ENCODE measurements at regions not wholly inside any gene's neighbourhood (a gene's known extent, or its start where the extent isn't known, plus 50 kb on each side); places are given as distances from the start of the nearest gene placed in this dataset.
"Not testable (repeated sequence)": the region's sequence is repeated elsewhere in the genome, so short reads cannot be mapped to it uniquely, and the experiment has no call there.

DNA sequence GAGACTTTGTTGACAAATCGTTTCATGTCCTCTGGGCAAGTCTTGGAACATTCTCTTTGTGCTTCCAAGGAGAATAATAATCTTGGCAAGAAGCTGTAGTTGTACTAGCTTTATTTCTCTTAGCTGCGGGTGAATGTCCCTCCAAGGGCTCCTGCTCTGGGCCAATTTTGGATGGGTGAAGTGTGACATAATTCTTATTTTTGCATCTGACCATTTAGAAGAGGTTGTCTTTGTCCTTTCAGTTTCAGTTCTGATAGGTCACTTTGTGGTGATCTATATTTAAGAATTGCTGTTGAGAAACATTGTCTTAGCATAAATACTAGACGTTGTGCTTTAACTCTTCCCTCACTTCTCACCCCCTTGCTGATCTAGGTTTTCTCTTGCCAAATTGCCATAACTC, 164.8 kb upstream of the RORA start:
- ATAC-seq (no peak), DNase-seq (no peak)
- intact Hi-C loops (cut with DNase I, micrococcal nuclease), result no loop called here

DNA sequence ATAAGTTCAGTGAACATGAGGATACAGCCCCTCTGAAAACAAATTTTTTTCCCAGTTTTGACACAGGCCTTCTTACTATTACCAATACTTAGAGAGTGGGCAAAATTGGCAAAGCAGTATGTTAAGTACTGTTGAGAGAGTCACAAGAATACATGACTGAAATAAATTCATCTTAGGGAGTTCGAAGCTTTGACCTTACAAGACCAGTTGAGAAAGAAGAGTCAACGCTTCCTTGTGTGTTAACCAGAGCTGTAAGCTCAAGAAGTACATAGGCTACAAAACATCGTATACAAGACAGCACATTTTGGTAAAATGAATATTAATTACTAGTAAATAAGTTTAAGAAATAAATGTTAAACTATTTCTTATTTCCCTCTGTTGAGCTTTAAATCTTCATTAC, 164.4 kb upstream of the RORA start:
- DNase-seq, result no peak

DNA sequence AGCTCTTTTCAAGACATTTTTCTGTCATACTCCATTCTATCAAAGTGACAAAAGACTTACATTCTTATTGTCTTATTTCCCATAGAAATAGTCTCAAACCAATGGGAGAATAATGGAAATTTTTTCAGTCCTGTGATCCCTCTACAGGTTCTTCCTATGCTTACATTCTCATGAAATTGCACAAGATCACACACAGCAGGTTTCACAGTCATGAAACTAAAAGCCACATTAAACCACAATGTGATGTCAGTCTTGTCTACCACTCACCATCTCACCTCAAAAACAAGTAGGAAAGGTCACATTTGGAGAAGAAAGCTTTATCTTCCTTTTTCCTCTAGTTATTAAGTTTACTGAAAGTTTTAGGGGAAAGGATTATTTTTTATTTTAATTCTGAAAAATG, 161.0 kb upstream of the RORA start:
- ATAC-seq, result no peak
- DNase-seq, result no peak
- intact Hi-C loops (cut with DNase I, micrococcal nuclease), result no loop called here

More for the DNA sequence above, 164.4 kb upstream of the RORA start:
- intact Hi-C loops (cut with DNase I, micrococcal nuclease), result no loop called here
- ATAC-seq, result no peak

DNA sequence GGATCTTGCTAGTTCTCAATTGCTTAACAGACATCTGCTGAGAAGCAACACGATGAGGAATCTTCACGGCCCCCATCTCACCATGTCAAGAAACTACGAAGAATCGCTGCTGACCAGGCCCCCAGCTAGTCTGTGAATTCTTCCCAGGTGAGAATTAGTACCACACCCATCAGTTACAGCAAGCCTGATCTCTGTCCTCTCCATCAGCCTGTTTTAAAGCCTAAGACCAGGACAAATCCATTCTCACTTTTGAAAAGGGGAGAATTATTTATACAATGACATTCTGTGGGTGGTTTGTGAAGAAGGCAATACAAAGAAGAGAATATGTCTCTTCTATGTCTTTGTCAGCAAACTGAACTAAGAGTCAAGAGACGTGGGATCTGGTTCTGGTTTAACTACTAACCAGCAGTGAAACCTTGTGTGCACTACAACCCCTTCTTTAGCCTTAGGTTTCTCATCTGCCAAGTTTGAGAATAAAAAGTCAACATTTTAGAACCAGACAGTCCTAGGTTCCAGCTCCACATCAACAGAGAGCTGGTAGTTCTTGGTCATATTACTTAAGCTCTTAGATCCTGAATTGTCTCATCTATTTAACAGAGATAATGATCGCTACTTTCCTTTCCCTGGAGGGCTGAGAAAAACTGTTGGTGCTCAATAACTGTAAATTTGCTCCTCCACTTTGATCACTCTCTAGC, 160.4 kb upstream of the RORA start:
- DNase-seq, result no peak
- no peak for ATAC-seq
- intact Hi-C loops (cut with DNase I, micrococcal nuclease), result no loop called here

DNA sequence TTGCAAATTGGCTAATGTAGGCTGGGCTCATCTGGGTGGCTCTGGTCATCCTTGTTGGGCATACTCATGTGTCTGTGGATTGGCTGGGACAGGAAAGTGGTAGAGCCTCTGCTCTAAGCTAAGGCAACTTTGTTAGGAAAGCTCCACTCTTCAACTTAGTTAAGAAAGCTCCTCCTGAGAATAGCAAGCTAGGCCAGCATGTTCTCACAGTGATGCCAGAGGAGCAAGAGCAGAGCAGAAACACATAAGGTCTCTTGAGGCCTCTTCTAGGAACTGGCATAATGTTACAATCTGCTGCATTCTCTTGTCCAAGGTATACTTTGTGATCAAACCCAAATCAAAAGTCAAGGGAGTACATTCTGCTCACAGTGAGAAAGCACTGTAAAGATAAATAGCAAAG, 158.6 kb upstream of the RORA start:
- ATAC-seq (no peak), DNase-seq (no peak)
- intact Hi-C loops (cut with DNase I, micrococcal nuclease), result no loop called here

DNA sequence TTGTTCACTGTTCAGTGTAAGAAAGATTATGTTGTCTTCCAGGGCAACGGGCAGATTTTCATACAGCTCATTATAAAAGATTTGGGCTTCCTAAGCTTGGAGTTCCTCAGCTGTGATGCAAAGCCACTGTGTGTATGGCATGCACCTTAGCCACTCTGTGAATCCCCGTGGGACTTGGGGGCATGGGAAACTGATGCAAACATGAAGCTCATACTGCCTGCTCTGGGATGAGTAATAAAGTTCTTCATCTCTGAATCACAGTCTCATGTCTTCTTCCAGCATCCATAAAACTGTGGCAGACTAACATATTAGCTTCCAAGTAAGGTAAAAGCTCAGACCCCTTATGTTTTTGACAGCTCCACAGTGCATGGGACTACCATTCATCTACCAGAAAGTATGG, 154.3 kb upstream of the RORA start:
- intact Hi-C loops (cut with DNase I, micrococcal nuclease), result no loop called here
- ATAC-seq (no peak), DNase-seq (no peak)

DNA sequence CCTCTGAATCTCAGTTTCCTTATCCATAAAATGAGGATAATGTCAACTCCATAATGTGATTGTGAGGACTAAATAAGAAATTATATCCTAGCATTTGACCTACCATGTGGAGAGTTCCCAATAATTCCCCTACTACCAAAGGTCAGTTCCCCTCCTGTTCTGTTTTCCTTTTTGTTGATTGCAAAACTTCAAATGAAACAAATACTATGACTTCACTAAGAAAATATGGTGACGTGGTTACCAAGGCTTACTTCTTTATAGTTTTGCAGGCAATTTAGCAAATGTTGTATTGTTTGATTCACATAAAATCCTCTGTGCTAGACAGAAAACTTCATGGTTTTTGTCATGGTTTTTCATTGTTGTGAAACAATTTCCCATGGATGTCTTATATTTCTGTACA, 153.8 kb upstream of the RORA start:
- intact Hi-C loops (cut with DNase I, micrococcal nuclease), result no loop called here
- DNase-seq, result no peak
- ATAC-seq, result no peak

DNA sequence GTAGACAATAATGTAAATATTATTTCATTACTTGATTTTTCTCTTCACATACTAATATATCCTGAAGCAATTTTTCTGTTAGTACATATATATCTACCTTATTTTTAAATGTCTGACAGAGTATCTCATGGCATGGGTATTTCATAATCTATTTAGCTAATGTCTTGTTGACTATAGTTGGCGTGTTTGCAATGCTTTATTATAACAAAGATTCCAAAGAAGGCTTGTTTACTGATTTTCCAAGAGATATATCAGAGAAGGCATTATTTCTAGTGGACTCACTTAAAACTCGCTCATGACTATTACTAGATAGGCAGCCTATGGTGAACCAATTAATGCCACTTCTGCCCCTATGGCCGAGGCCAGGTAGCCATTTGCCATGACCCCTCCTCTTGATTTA, 152.4 kb upstream of the RORA start:
- no peak for ATAC-seq
- intact Hi-C loops (cut with DNase I, micrococcal nuclease), result no loop called here
- DNase-seq, result no peak

DNA sequence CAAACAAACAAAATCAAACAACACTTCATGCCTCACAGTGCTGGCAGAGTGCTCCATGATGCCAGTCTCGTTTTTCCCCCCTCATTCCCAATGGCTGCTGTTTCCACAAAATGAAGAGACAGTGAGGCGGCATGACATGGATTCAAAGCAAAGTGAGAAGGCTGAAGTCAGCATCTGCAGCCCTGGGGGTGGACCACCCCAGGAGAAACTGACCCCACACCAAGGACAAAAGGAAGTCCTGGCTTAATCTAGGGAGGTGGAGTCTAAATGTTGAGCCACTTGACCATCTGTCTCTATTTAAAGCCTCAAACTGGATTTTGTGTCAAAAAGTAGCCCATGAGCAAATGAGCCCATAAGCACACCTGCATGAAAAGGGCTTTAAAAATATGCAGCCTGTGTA, 151.2 kb upstream of the RORA start:
- ATAC-seq, result no peak
- intact Hi-C loops (cut with DNase I, micrococcal nuclease), result no loop called here
- DNase-seq, result no peak

DNA sequence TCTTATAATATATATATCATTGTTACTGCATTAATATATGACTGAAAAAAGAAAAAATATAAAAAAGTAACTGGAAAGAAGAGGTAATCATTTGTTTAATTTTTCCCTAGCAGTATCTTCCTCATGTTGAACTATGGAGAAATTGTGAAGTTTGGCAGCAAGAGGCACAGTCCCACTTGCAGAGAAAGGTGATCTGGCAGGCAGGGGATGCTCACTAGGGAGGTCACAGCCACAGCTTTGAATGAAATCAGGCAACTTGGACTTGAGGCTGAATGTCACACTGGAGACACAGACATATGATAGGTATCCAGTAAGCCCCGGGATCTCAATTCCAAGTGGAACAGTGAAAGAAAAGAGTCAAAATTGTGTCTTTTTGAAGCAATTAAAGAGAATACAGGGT, 149.9 kb upstream of the RORA start:
- DNase-seq (no peak), ATAC-seq (no peak)
- intact Hi-C loops (cut with DNase I, micrococcal nuclease), result no loop called here

DNA sequence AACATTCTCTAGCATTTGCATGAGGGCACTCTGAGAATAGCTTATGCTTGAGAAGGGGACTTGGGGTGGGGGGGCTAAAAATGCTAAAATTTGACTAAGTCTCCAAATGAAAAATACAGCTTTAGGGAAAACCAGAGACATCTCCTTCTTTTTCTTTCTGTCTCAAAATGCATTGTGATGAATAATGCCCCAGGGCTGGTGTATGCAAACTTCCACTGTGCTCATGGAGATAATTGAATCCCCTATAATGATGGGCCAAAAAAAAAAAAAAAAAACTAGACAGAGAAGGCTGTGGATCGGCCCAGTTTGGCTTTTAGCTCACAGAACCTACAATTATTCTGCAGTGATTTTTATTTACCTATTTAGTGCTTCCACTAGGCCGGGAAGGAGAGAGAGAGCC, 147.9 kb upstream of the RORA start:
- no peak for DNase-seq
- intact Hi-C loops (cut with DNase I, micrococcal nuclease), result no loop called here
- ATAC-seq, result no peak

DNA sequence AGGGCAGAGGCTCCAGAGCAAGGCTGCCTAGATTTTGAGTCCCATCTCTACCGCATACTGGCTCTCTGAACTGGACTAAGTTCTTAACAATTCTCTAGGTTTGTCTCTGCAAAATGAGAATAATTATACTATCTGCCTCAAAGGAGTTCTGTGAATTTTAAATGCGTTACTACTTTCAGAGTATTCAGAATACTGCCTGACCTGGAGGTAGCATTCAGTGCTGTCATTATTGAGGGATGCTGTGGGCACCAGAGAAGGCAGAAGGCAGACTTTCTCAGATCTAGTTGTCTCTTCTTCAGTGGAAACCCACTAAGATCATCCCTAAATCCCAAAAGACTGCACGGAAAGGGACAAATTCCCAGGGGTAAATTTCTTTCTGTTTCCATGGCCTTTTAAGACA, 147.4 kb upstream of the RORA start:
- ATAC-seq (no peak), DNase-seq (no peak)
- intact Hi-C loops (cut with DNase I, micrococcal nuclease), result no loop called here

DNA sequence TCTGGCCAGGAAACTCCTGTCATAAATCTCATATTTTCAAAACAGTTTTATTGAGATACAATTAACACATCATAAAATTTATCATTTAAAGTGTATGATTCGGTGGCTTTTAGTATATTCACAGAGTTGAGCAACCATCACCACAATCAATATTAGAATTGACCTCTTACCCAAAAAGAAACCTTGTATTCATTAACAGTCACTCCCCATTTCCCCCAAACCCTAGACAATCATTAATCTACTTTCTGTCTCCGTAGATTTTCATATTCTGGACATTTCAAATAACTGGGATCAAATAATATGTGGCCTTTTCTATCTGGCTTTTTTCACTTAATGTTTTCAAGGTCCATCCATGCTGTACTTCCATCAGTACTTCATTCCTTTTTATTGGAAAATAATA, 145.7 kb upstream of the RORA start:
- intact Hi-C loops (cut with DNase I, micrococcal nuclease), result no loop called here
- DNase-seq (no peak), ATAC-seq (no peak)

DNA sequence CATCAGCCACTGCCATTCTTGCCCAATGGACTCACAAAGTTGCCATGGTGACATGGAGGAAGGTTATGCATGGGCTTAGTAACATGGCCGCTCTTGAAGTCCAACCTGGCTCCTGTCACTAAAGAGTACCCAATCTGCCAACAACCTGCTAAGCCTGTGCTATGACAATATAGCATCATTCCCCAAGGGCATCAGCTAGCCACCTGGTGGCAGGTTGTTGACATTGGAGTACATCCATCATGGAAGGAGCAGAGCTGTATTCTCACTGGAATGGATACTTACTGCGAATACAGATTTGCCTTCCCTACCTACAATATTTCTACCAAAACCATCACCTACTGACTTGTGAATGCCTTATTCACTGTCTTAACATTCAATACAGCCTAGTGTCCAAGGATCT, 138.9 kb upstream of the RORA start:
- intact Hi-C loops (cut with DNase I, micrococcal nuclease), result no loop called here
- DNase-seq, result no peak
- ATAC-seq, result no peak

DNA sequence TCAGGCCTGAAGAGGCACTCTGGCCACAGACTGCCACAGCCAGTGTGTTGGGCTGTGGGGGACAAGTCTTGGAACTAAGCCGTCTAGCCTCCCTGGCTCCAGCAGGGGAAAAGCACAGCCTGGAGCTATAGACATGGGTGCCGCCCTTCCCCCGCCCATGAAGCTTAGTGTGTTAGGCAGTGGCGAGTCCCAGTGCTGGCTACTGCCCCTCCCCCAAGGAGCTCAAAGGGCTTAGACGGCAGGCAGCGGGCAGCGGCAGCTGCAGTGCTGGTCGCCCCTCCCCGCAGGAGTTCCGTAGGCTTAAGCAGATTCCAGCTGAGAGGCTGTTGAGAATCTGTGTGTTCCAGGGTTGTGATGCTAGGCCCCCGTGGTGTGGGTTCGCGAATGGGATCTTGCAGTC, 135.8 kb upstream of the RORA start:
- ATAC-seq, result no peak
- DNase-seq, result no peak
- intact Hi-C loops (cut with DNase I, micrococcal nuclease), result no loop called here

DNA sequence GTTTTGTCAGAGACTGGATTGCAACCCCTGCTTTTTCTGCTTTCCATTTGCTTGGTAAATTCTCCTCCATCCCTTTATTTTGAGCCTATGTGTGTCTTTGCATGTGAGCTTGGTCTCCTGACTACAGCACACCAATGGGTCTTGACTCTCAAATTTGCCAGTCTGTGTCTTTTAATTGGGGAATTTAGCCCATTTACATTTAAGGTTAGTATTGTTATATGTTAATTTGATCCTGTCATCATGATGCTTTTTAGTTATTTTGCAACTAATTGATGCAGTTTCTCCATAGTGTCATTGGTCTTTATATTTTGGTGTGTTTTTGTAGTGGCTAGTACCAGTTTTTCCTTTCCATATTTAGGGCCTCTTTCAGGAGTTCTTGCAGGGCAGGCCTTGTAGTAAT, 133.8 kb upstream of the RORA start:
- DNase-seq; ATAC-seq; intact Hi-C loops (cut with DNase I, micrococcal nuclease): not testable (repeated sequence)

DNA sequence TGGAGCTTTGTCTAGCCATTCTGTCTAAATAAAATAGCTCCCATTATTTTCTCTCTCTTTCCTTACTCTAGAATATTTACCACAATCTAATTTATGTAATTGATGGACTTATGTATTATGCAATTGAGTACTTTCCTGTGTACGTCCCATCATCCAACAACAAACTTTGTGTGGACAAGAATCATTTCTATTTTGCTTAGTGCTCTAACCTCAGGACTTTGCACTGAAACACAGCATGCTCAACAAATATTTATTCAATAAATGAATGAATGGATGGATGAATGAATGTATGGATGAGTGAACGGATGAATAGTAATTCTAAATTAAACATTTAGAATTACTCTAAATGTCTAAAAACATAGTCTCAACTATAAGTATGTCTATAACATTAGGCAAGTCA, 115.2 kb upstream of the RORA start:
- intact Hi-C loops (cut with DNase I, micrococcal nuclease), result no loop called here
- DNase-seq (no peak), ATAC-seq (no peak)

DNA sequence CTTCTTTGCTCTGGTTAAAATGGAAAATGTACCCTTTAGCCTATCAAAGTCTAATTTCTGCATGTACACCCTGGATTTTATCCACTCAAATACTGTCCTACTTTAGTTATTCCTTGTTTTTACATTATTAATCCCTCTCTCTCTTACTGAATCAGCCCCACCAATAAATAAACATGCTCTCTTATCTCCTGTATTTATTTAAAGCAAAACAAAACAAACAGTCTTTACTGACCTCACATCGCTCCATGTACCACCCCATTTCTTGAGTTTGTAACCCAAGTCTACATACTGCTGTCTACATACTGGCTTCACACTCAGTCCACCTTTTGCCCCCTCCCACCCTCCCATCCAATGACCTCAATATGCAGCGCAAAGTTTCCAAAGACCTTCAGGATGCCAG, 113.3 kb upstream of the RORA start:
- intact Hi-C loops (cut with DNase I, micrococcal nuclease), result no loop called here
- ATAC-seq, result no peak
- no peak for DNase-seq

DNA sequence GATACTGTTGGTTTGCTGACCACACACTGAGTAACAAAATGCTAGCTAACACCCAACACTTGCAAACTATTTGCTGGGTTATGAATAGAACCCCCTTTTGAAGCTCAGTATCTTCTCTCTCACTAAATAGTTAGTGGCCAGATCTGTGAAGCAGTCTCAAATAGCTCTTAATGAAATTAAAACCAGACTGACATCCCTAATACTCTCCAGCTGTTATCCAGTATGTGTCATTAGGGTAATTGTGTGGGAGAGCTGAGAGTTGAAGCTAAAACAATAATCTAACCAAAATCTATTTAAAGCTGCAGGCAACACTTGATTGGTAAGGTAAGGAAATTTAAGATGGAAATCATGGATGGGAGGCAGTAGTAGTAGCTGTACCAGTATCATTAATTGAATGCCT, 110.4 kb upstream of the RORA start:
- ATAC-seq (no peak), DNase-seq (no peak)
- intact Hi-C loops (cut with DNase I, micrococcal nuclease), result no loop called here

DNA sequence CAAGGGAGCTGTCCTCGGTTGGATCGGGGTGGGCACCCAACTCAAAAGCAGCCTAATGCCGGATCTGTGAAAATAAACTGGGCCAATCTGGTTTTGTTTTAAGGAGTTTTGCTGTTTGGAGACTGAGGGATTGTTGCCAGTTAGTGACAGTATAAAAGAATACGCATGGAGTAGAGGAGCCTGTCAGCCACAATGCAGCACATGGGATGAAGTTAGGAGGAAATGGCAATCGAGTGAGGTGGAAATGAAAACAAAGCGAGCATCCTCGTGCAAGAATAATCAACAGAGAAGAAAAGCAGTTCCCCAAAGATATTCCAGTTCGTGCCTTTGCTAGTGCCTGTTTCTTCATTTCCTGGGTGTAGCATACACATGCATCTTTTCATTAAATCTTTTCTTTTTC, 108.4 kb upstream of the RORA start:
- no peak for ATAC-seq
- intact Hi-C loops (cut with DNase I, micrococcal nuclease), result no loop called here
- no peak for DNase-seq

DNA sequence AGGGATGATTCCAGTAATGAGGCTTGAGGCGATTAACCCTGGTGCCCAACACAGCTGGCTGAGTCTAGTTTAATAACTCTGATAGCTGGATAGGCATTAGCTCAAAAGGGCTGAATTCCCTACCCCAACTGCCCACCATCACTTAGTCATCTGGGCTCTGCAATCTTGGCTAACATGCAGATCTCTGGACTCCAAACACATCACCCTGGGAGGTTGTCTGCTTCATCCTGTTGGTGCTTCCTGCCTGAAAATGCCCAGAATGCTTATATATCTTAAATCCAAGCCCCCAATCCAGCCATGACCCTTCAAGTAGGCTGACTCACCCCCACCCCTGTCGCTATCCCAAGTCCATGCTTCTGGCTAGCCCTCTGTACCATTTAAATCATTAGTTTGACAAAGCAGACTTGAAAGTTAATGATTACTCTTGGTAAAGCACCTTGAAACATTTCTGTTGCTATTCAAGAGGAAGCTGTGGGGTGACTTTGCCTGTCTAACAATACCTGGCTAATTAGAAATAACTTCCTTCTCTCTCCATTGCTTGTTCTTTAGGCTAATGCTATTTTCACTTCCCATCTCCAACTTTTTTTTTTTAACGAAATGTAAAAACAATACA, 107.0 kb upstream of the RORA start:
- ATAC-seq (no peak), DNase-seq (no peak)
- intact Hi-C loops (cut with DNase I, micrococcal nuclease), result no loop called here
